Activated T-cell treated with anti-CD3 and anti-CD28 coated beads, Interleukin-2, amount 50 U/mL, for 4 hours (primary cell): ENCODE measurements at regions not wholly inside any gene's neighbourhood (a gene's known extent, or its start where the extent isn't known, plus 50 kb on each side); places are given as distances from the start of the nearest gene placed in this dataset.

Experiments
- ATAC-seq, 2 donors: fragments of 200-7000 bp; cut with Tn5 transposase; one replicate each; pipeline ENCODE4 v1.10.0; 2021
- DNase-seq: peaks from one replicate; pipeline ENCODE4 v3.0.0-alpha.2; 2020
- H3K27me3 Mint-ChIP-seq: one replicate; pipeline ENCODE4 v1.8.0; 2021; ENCODE audit warnings: low read depth, mixed read lengths
- H3K36me3 Mint-ChIP-seq: one replicate; pipeline ENCODE4 v1.8.0; 2022; ENCODE audit warnings: mixed read lengths; ENCODE audit not compliant: insufficient read depth
- H3K4me1 Mint-ChIP-seq: one replicate; pipeline ENCODE4 v1.8.0; 2021; ENCODE audit warnings: low read depth, mixed read lengths
- H3K4me3 Mint-ChIP-seq: one replicate; pipeline ENCODE4 v1.8.0; 2021; ENCODE audit warnings: mild to moderate bottlenecking, moderate library complexity, mixed read lengths
- H3K9me3 Mint-ChIP-seq: one replicate; pipeline ENCODE4 v1.8.0; 2021; ENCODE audit warnings: mixed read lengths

DNA sequence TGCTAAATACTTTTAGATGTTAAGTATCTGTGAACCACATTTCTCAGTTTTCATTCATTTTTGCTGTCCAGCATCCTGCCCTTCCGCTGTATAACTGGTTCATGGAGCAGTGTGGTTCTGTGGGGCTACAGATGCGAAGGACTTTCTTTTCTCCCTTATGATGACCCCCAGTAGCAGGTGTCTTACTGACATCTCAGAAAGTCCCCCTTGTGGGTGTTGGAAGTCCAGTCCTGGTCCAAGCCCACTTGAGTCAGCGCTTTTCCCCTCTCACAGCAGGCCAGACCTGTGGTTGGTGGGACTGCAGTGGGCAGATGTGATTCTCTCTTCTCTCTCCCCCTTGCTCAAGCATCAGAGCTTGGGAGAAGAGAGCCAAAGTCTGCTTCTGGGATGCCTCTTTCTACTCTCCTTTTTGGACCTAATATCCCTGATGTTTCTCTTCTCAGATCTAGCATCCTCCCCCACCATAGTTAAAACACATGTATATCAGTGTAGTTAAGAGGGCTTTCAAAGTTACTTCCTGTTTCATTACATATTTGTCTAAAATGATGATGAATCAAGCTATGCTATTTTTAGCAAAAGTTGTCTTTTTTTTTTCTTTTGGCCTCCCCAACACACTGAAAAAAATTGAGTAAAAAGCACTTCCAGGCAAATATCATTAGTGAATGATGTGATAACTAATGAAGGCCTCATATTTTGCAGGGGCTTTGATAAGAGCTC is 119.5 kb upstream of the ZNF618 start:
- Mint-ChIP-seq H3K4me3 (no peak overlapping the region), H3K27me3 (peaks cover 45% of the 10 kb centered on the region), H3K4me1 (no peaks in the 10 kb centered on the region), H3K36me3 (no peaks in the 10 kb centered on the region), H3K9me3 (peaks cover 3% of the 10 kb centered on the region)
- ATAC-seq = no peak
- DNase-seq = no peak

GRCh38 chr9:113763429-113763828 is 112.7 kb upstream of the ZNF618 start:
- no peak overlapping the region for H3K4me3 Mint-ChIP-seq
- ATAC-seq (no peak), DNase-seq (no peak)
- H3K27me3 Mint-ChIP-seq = peaks cover 30% of the 10 kb centered on the region
- no peaks in the 10 kb centered on the region for H3K4me1 Mint-ChIP-seq
- peaks cover 8% of the 10 kb centered on the region for H3K9me3 Mint-ChIP-seq
- H3K36me3 Mint-ChIP-seq = no peaks in the 10 kb centered on the region

GRCh38 chr9:113764572-113764971 is 111.5 kb upstream of the ZNF618 start:
- Mint-ChIP-seq H3K27me3 (peaks cover 27% of the 10 kb centered on the region), H3K36me3 (no peaks in the 10 kb centered on the region), H3K4me3 (no peak overlapping the region), H3K9me3 (peaks cover 5% of the 10 kb centered on the region), H3K4me1 (no peaks in the 10 kb centered on the region)
- DNase-seq (no peak), ATAC-seq (no peak)

DNA sequence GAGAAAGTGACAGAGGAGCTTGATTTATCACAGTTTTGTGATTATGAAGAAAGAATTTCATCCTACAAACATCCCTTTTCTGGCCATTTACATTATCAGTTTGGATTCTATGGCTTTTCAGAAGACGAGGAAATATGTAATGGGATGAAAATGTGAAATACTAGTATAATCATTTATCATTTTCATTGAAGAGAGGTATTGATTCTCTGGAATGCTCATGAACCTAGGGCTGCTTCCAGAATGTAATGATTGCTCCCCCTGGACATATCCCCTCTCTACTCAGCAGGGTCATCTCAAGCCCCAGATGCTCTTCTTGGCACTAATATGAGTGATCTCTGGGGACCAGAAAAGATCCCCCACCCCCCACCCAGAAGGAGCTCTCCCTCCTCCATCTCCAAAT is 106.7 kb upstream of the ZNF618 start:
- Mint-ChIP-seq H3K36me3 (no peaks in the 10 kb centered on the region), H3K4me1 (no peaks in the 10 kb centered on the region), H3K9me3 (peaks cover 5% of the 10 kb centered on the region), H3K27me3 (peaks cover 24% of the 10 kb centered on the region), H3K4me3 (no peak overlapping the region)
- ATAC-seq = no peak
- DNase-seq = no peak

DNA sequence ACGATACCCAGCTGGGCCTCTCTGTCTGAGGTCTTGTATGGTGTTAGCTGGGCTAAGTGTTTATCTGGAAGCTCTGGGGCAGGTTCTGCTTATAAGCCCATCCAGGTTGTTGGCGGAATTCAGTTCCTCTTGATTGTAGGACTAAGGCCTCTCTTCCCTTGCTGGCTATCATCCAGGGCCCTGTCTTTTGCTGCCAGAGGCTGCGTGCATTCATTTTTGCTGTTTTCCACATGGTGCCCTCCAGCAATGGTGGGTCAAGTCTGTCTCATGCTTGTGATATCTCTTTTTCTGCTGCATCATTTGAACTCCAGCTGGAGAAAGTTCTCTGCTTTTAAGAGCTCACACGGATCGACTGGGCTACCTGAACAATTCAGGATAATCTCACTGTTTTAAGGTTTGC is 105.7 kb upstream of the ZNF618 start:
- ATAC-seq (no peak), DNase-seq (no peak)
- Mint-ChIP-seq H3K36me3 (no peaks in the 10 kb centered on the region), H3K27me3 (peaks cover 17% of the 10 kb centered on the region), H3K4me1 (no peaks in the 10 kb centered on the region), H3K9me3 (peaks cover 5% of the 10 kb centered on the region), H3K4me3 (no peak overlapping the region)

- no peak for ATAC-seq
- H3K9me3 Mint-ChIP-seq = peaks cover 4% of the 10 kb centered on the region
- no peak overlapping the region for H3K4me3 Mint-ChIP-seq
Observed at GRCh38 chr9:113771199-113771598, 104.9 kb upstream of the ZNF618 start.

DNA sequence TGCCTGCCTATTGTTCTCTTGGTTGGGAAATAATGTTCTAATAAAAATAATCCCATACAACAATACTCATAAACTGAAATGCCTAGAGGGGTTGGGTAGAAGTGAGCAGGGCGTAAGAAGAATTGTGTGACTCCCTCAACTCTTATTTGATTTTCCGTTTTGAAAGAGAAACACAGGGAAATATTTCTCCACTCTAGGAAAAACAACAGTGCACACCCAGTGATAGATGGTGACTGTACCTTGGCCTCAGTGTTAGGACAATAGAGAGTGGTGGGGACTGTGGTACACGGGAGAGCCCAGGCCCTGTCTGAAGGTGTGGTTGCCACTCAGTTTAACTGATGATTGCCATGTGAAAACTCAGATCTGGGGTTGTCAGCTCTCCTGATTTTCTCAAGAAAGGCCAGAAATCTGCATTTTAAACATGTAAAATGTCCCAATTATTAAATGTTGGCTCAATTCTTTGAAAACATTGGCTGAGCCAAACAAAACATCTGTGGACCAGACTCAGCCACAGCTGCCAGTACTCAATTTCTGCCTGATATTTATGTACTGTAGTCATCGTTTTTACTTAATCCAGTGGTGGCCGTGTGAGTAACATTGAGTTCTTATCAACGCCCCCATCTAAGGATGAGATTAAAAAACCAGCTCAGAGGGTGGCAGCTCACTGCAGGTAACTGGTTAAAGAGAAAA is 103.8 kb upstream of the ZNF618 start:
- H3K9me3 Mint-ChIP-seq = no peaks in the 10 kb centered on the region
- ATAC-seq (no peak), DNase-seq (no peak)
- no peak overlapping the region for H3K4me3 Mint-ChIP-seq
- peaks cover 17% of the 10 kb centered on the region for H3K27me3 Mint-ChIP-seq
- no peaks in the 10 kb centered on the region for H3K4me1 Mint-ChIP-seq
- H3K36me3 Mint-ChIP-seq = no peaks in the 10 kb centered on the region

More at GRCh38 chr9:113771199-113771598, 104.9 kb upstream of the ZNF618 start:
- H3K4me1 Mint-ChIP-seq = no peaks in the 10 kb centered on the region
- no peaks in the 10 kb centered on the region for H3K36me3 Mint-ChIP-seq
- no peak for DNase-seq
- H3K27me3 Mint-ChIP-seq = peaks cover 17% of the 10 kb centered on the region

DNA sequence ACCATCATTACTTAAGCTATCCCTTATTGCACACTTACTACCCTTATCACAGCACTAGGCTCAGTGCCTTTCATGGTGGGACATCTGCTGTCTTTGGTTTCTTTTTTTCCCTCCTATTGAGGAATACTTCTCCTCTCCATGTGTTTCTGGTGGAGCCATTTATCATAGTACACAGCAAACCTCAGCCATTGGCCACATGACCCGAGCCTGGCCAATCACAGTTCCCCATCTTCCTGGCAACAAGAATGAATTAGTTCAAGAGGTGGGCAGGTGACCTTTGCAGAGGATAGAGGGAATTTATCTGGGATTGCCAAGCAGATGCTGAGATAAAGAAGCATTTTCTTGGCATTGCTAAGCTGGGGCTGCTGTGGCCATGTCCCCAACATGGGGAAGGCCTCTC is 101.1 kb upstream of the ZNF618 start:
- ATAC-seq = no peak
- H3K27me3 Mint-ChIP-seq = peaks cover 8% of the 10 kb centered on the region
- DNase-seq = no peak
- H3K9me3 Mint-ChIP-seq = no peaks in the 10 kb centered on the region
- H3K4me3 Mint-ChIP-seq = no peak overlapping the region
- H3K36me3 Mint-ChIP-seq = no peaks in the 10 kb centered on the region
- H3K4me1 Mint-ChIP-seq = no peaks in the 10 kb centered on the region

GRCh38 chr9:113775749-113776148 is 100.4 kb upstream of the ZNF618 start:
- Mint-ChIP-seq H3K4me3 (no peak overlapping the region), H3K36me3 (no peaks in the 10 kb centered on the region), H3K4me1 (no peaks in the 10 kb centered on the region), H3K27me3 (peaks cover 3% of the 10 kb centered on the region), H3K9me3 (no peaks in the 10 kb centered on the region)
- DNase-seq (no peak), ATAC-seq (no peak)

GRCh38 chr9:113776194-113776593 is 99.9 kb upstream of the ZNF618 start:
- Mint-ChIP-seq H3K9me3 (no peaks in the 10 kb centered on the region), H3K4me3 (no peak overlapping the region), H3K27me3 (peaks cover 1% of the 10 kb centered on the region), H3K36me3 (no peaks in the 10 kb centered on the region), H3K4me1 (no peaks in the 10 kb centered on the region)
- ATAC-seq (no peak), DNase-seq (no peak)

- no peaks in the 10 kb centered on the region for H3K36me3 Mint-ChIP-seq
- no peak for DNase-seq
- H3K27me3 Mint-ChIP-seq = peaks cover 5% of the 10 kb centered on the region
- H3K9me3 Mint-ChIP-seq = no peaks in the 10 kb centered on the region
- no peak for ATAC-seq
- no peak overlapping the region for H3K4me3 Mint-ChIP-seq
- H3K4me1 Mint-ChIP-seq = no peaks in the 10 kb centered on the region
Observed at GRCh38 chr9:113781381-113781780, 94.7 kb upstream of the ZNF618 start.

- H3K36me3 Mint-ChIP-seq = no peaks in the 10 kb centered on the region
- no peaks in the 10 kb centered on the region for H3K9me3 Mint-ChIP-seq
- ATAC-seq = no peak
- H3K27me3 Mint-ChIP-seq = peaks cover 5% of the 10 kb centered on the region
- no peak overlapping the region for H3K4me3 Mint-ChIP-seq
- no peak for DNase-seq
- H3K4me1 Mint-ChIP-seq = no peaks in the 10 kb centered on the region
Observed at GRCh38 chr9:113781896-113782295, 94.2 kb upstream of the ZNF618 start.

DNA sequence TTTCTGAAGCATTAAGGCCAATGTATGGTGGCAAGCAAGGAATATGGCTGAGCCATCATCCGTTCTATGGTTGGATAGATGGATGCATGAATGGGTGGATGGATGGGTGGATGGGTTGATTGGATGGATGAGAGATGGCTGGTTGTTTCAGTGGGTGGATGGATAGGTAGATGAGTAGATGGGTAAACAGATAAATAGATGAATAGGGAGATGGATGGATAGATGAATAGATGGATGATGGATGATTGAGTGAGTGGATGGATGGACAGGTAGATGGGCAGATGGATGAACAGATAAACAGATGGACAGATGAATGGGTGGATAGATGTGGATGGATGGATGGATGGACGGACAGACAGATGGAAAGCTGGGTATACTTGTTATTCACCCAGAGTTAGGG is 92.6 kb upstream of the ZNF618 start:
- DNase-seq = no peak
- Mint-ChIP-seq H3K36me3 (no peaks in the 10 kb centered on the region), H3K4me1 (no peaks in the 10 kb centered on the region), H3K4me3 (no peak overlapping the region), H3K27me3 (peaks cover 5% of the 10 kb centered on the region), H3K9me3 (no peaks in the 10 kb centered on the region)
- ATAC-seq = no peak

DNA sequence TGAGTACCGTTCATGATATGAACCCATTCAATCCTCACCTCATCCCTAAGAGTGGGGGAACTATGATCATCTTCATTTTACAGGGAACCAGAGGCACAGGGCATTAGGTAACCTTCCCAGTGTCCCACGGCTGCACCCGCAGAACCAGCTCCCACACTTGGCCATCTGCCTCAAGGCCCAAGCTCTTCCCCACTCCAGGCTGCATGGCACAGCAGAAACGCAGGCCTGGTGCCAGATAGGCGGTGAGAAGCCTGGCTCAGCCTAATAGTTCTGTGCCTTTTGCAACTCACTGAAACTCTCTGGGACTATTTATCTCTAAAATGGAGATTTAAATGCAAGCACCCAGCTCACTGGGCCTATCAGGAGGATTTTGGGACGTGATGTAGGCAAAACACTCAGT is 90.8 kb upstream of the ZNF618 start:
- H3K4me3 Mint-ChIP-seq = no peak overlapping the region
- H3K4me1 Mint-ChIP-seq = no peaks in the 10 kb centered on the region
- DNase-seq (no peak), ATAC-seq (no peak)
- peaks cover 5% of the 10 kb centered on the region for H3K27me3 Mint-ChIP-seq
- no peaks in the 10 kb centered on the region for H3K36me3 Mint-ChIP-seq
- no peaks in the 10 kb centered on the region for H3K9me3 Mint-ChIP-seq

- H3K27me3 Mint-ChIP-seq = peaks cover 5% of the 10 kb centered on the region
- no peak for ATAC-seq
- H3K4me3 Mint-ChIP-seq = no peak overlapping the region
Observed at GRCh38 chr9:113786071-113786470, 90.0 kb upstream of the ZNF618 start.

More at GRCh38 chr9:113786071-113786470, 90.0 kb upstream of the ZNF618 start:
- Mint-ChIP-seq H3K36me3 (no peaks in the 10 kb centered on the region), H3K9me3 (no peaks in the 10 kb centered on the region), H3K4me1 (no peaks in the 10 kb centered on the region)
- DNase-seq = no peak
